Stomach (tissue), 4 donors: ENCODE measurements at regions not wholly inside any gene's neighbourhood (a gene's known extent, or its start where the extent isn't known, plus 50 kb on each side); places are given as distances from the start of the nearest gene placed in this dataset.

Experiments used
- EP300 ChIP-seq: sonication (generic); formaldehyde crosslinking; IDR thresholded peaks from one replicate; pipeline ENCODE4 v1.6.1; 2017; ENCODE audit warnings: antibody characterized with exemption
- POLR2A ChIP-seq, 4 donors: fragments of 450-650 bp; IDR thresholded peaks; one replicate each; pipeline ENCODE4 v1.6.1; 2016; ENCODE audit warnings: antibody characterized with exemption in 4 of 4, control low read depth in 2 of 4, mild to moderate bottlenecking in 1 of 4, moderate library complexity in 1 of 4
- POLR2AphosphoS5 ChIP-seq, 3 donors: sonication (generic); formaldehyde crosslinking; IDR thresholded peaks; one replicate each; pipeline ENCODE4 v1.6.1; 2016; ENCODE audit warnings: antibody characterized with exemption in 3 of 3
- TF ChIP-seq, protein P1 (sequence below), 7 experiments: fragments of 450-650 bp in 4 of 7; fragments of 200-600 bp in 3 of 7; sonication (generic) in 3 of 7; IDR thresholded peaks; one replicate each; pipeline ENCODE4 v1.5.1; 2016 to 2019; ENCODE audit warnings: antibody characterized with exemption in 7 of 7, control low read depth in 2 of 7, mild to moderate bottlenecking in 1 of 7

- TF ChIP-seq, protein P1, sequence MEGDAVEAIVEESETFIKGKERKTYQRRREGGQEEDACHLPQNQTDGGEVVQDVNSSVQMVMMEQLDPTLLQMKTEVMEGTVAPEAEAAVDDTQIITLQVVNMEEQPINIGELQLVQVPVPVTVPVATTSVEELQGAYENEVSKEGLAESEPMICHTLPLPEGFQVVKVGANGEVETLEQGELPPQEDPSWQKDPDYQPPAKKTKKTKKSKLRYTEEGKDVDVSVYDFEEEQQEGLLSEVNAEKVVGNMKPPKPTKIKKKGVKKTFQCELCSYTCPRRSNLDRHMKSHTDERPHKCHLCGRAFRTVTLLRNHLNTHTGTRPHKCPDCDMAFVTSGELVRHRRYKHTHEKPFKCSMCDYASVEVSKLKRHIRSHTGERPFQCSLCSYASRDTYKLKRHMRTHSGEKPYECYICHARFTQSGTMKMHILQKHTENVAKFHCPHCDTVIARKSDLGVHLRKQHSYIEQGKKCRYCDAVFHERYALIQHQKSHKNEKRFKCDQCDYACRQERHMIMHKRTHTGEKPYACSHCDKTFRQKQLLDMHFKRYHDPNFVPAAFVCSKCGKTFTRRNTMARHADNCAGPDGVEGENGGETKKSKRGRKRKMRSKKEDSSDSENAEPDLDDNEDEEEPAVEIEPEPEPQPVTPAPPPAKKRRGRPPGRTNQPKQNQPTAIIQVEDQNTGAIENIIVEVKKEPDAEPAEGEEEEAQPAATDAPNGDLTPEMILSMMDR (IDR thresholded peaks at IDR 0.05), result no peak
- TF ChIP-seq POLR2A (IDR thresholded peaks at IDR 0.05) (no peak), EP300 (no peak), POLR2AphosphoS5 (IDR thresholded peaks at IDR 0.05) (no peak)
Observed at GRCh38 chr16:27677263-27677662, 127.3 kb downstream of the KATNIP start.
